ENCODE measurements at regions not wholly inside any gene's neighbourhood (a gene's known extent, or its start where the extent isn't known, plus 50 kb on each side); places are given as distances from the start of the nearest gene placed in this dataset.
"Not testable (repeated sequence)": the region's sequence is repeated elsewhere in the genome, so short reads cannot be mapped to it uniquely, and the experiment has no call there.

- no peaks in the 10 kb centered on the region for H3K36me3 ChIP-seq (ENCODE audit: insufficient read depth, low read length)
- H3K4me1 ChIP-seq (ENCODE audit: insufficient read depth, low read length) = peaks cover 20% of the 10 kb centered on the region
- H3K4me3 ChIP-seq (ENCODE audit: low read length) = no peak overlapping the region
- H2AFZ ChIP-seq (ENCODE audit: low read depth, low read length) = no peak overlapping the region
- no peaks in the 10 kb centered on the region for H3K27me3 ChIP-seq (ENCODE audit: insufficient read depth, low read length)
- H3K9me3 ChIP-seq (ENCODE audit: low read length) = no peaks in the 10 kb centered on the region
Measured at GRCh38 chr2:113822087-113822815, 65.8 kb upstream of the SLC35F5 start.

- Histone ChIP-seq H3K4me3 (ENCODE audit: low read length) (peak overlapping the region; percentile 19), H3K36me3 (ENCODE audit: insufficient read depth, low read length) (no peaks in the 10 kb centered on the region), H3K9me3 (ENCODE audit: low read length) (no peaks in the 10 kb centered on the region), H3K27me3 (ENCODE audit: insufficient read depth, low read length) (no peaks in the 10 kb centered on the region), H2AFZ (ENCODE audit: low read depth, low read length) (peak overlapping the region; percentile 11), H3K4me1 (ENCODE audit: insufficient read depth, low read length) (peaks cover 11% of the 10 kb centered on the region)
Measured at GRCh38 chr2:113818382-113818951, 62.0 kb upstream of the SLC35F5 start.

DNA sequence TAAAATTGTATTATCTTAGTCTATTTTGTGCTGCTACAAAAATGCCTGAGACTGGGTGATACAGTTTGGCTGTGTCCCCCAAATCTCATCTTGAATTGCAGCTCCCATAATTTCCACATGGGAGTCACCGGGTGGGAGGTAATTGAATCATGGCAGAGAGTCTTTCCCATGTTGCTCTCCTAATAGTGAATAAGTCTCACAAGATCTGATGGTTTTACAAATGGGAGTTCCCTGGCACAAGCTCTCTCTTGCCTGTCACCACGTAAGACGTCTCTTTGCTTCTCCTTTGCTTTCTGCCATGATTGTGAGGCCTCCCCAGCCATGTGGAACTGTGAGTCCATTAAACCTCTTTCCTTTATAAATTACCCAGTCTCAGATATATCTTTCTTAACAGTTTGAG, 57.0 kb upstream of the SLC35F5 start:
- not testable (repeated sequence) for H2AFZ ChIP-seq (ENCODE audit: low read depth, low read length); H3K9me3 ChIP-seq (ENCODE audit: low read length); H3K4me1 ChIP-seq (ENCODE audit: insufficient read depth, low read length); H3K27me3 ChIP-seq (ENCODE audit: insufficient read depth, low read length); H3K4me3 ChIP-seq (ENCODE audit: low read length); H3K36me3 ChIP-seq (ENCODE audit: insufficient read depth, low read length)

GRCh38 chr2:113812204-113812603, 55.8 kb upstream of the SLC35F5 start:
- no peaks in the 10 kb centered on the region for H3K27me3 ChIP-seq (ENCODE audit: insufficient read depth, low read length)

GRCh38 chr2:113809076-113809736, 52.8 kb upstream of the SLC35F5 start:
- Histone ChIP-seq H3K4me1 (ENCODE audit: insufficient read depth, low read length) (peaks cover 4% of the 10 kb centered on the region), H3K27me3 (ENCODE audit: insufficient read depth, low read length) (no peaks in the 10 kb centered on the region), H3K36me3 (ENCODE audit: insufficient read depth, low read length) (no peaks in the 10 kb centered on the region), H3K9me3 (ENCODE audit: low read length) (peaks cover 2% of the 10 kb centered on the region), H3K4me3 (ENCODE audit: low read length) (no peak overlapping the region), H2AFZ (ENCODE audit: low read depth, low read length) (no peak overlapping the region)

More at GRCh38 chr2:113812204-113812603, 55.8 kb upstream of the SLC35F5 start:
- Histone ChIP-seq H3K36me3 (ENCODE audit: insufficient read depth, low read length) (no peaks in the 10 kb centered on the region), H2AFZ (ENCODE audit: low read depth, low read length) (no peak overlapping the region), H3K4me3 (ENCODE audit: low read length) (no peak overlapping the region), H3K4me1 (ENCODE audit: insufficient read depth, low read length) (peaks cover 4% of the 10 kb centered on the region), H3K9me3 (ENCODE audit: low read length) (peaks cover 2% of the 10 kb centered on the region)

- no peak overlapping the region for H2AFZ ChIP-seq (ENCODE audit: low read depth, low read length)
- H3K27me3 ChIP-seq (ENCODE audit: insufficient read depth, low read length) = no peaks in the 10 kb centered on the region
- peaks cover 4% of the 10 kb centered on the region for H3K4me1 ChIP-seq (ENCODE audit: insufficient read depth, low read length)
- peaks cover 2% of the 10 kb centered on the region for H3K9me3 ChIP-seq (ENCODE audit: low read length)
- no peak overlapping the region for H3K4me3 ChIP-seq (ENCODE audit: low read length)
- H3K36me3 ChIP-seq (ENCODE audit: insufficient read depth, low read length) = no peaks in the 10 kb centered on the region
Measured at GRCh38 chr2:113807721-113808120, 51.3 kb upstream of the SLC35F5 start.

DNA sequence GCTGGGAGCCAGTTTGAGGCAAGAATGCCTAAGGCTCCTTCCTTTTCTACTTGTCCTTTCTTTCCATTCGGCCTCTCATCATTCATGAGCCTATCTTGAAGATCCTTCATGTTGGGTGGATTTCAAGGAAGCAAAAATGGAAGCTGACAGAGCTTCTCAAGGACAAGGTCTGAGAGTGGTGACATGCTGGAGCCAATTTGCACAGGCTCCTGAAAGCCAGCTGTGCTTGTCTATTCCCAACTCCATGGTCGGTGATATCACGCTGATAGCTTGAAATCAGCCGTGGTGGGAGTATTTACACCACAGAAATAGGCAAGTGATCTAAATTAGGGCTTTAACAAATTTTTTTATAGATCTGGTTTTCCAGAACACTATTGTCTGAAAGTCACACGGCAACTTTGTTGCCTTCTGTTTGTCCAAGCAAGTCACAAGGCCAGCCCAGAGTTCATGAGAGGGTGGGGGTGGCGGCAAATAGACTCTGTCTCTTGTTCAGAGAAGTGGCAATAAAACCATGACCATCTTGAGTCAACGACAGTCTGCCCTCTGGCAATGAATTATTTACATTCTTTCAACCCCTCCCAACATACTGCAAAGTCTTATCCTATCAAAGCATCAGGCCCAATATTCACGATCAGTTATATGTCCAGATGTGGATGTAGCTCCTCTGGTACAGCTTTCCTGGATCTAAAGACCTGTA, 49.9 kb upstream of the SLC35F5 start:
- H3K36me3 ChIP-seq (ENCODE audit: insufficient read depth, low read length) = no peaks in the 10 kb centered on the region
- no peak overlapping the region for H3K4me3 ChIP-seq (ENCODE audit: low read length)
- peaks cover 4% of the 10 kb centered on the region for H3K4me1 ChIP-seq (ENCODE audit: insufficient read depth, low read length)
- no peaks in the 10 kb centered on the region for H3K27me3 ChIP-seq (ENCODE audit: insufficient read depth, low read length)
- H3K9me3 ChIP-seq (ENCODE audit: low read length) = peaks cover 2% of the 10 kb centered on the region
- H2AFZ ChIP-seq (ENCODE audit: low read depth, low read length) = no peak overlapping the region

Measured in neuron (in vitro differentiated cells).